Astrocyte (in vitro differentiated cells and primary cell): ENCODE measurements at regions not wholly inside any gene's neighbourhood (a gene's known extent, or its start where the extent isn't known, plus 50 kb on each side); places are given as distances from the start of the nearest gene placed in this dataset.

Source experiments
- EZH2 ChIP-seq: IDR thresholded peaks from 2 replicates; pipeline ENCODE4 v1.6.1; 2012; ENCODE audit warnings: mild to moderate bottlenecking, low read length, inconsistent platforms; ENCODE audit not compliant: insufficient read depth
- TF ChIP-seq, protein P1 (sequence below): IDR thresholded peaks from 2 replicates; pipeline ENCODE4 v1.5.1; 2011; ENCODE audit warnings: low read depth, mild to moderate bottlenecking, inconsistent platforms, low read length, moderate library complexity; ENCODE audit not compliant: insufficient read depth

DNA sequence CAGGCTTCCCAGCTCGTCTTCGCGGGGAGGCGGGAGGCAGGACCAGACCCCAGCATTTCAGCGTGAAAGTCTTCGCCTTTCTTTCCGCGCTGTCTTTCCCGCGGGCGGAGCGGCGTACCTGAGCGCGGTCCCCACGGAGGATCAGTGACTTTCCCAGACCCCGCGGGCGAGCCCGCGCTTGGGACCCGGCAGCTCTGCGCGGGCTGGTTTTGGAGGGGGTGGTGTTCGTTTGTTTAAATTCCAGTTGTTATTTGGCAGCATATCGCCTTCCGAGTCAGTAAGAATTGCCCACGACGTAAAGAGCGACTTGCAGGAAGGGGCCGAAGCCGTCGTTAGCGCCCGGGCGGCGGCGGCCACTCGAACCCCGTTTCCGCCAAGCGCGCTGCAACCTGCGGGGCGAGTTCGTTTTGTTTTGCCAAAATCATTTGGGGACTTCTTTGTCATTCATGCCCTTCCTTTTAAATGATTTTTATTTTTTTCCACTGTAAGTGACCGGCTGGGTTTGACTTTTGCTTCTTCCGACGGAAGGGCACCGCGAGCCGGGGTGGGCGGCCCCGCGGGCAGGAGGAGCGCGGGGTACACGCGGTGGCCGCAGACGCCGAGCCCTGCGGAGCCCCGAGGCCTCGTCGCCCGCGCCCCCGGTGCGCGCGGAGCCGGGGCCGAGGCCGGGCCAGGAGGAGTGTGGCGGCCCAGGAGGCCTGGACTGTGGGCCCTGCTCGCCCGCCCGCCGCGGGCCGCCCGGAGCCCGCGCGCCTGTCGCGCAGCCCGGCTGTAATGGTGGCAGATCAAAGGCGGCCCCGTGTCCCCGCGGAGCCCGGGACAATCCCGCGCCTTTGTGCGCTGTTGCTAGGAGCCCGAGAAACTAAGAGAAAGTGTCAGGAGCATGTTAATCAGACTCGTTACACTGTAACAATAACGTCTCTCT lies 75.9 kb downstream of the ZIC5 start:
- TF ChIP-seq, protein P1, sequence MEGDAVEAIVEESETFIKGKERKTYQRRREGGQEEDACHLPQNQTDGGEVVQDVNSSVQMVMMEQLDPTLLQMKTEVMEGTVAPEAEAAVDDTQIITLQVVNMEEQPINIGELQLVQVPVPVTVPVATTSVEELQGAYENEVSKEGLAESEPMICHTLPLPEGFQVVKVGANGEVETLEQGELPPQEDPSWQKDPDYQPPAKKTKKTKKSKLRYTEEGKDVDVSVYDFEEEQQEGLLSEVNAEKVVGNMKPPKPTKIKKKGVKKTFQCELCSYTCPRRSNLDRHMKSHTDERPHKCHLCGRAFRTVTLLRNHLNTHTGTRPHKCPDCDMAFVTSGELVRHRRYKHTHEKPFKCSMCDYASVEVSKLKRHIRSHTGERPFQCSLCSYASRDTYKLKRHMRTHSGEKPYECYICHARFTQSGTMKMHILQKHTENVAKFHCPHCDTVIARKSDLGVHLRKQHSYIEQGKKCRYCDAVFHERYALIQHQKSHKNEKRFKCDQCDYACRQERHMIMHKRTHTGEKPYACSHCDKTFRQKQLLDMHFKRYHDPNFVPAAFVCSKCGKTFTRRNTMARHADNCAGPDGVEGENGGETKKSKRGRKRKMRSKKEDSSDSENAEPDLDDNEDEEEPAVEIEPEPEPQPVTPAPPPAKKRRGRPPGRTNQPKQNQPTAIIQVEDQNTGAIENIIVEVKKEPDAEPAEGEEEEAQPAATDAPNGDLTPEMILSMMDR: no peak
- TF ChIP-seq EZH2: peak; percentile 96
